Stimulated activated CD8-positive, alpha-beta memory T cell treated with anti-CD3 and anti-CD28 coated beads, Interleukin-12 subunit alpha, Interleukin-12 subunit beta, amount 100 ng/mL, for 24 hours (primary cell): ENCODE measurements at regions not wholly inside any gene's neighbourhood (a gene's known extent, or its start where the extent isn't known, plus 50 kb on each side); places are given as distances from the start of the nearest gene placed in this dataset.

Source experiments
- DNase-seq: peaks from one replicate; pipeline ENCODE4 v3.0.0-alpha.2; 2020; ENCODE audit errors: extremely low read depth

GRCh38 chr13:110097013-110097412 is 209.9 kb downstream of the COL4A1 start:
- DNase-seq: no peak

GRCh38 chr13:110092831-110093247 is 214.1 kb downstream of the COL4A1 start:
- DNase-seq: no peak

- DNase-seq: no peak
Observed at GRCh38 chr13:110089815-110090214, 217.1 kb downstream of the COL4A1 start.

GRCh38 chr13:110089100-110089499 is 217.9 kb downstream of the COL4A1 start:
- DNase-seq: no peak

GRCh38 chr13:110073982-110074381 is 233.0 kb downstream of the COL4A1 start:
- DNase-seq: no peak

- DNase-seq: no peak
Observed at GRCh38 chr13:110070511-110071120, 236.3 kb downstream of the COL4A1 start.

GRCh38 chr13:110070046-110070445 is 236.9 kb downstream of the COL4A1 start:
- no peak for DNase-seq

GRCh38 chr13:110068176-110068473 is 238.8 kb downstream of the COL4A1 start:
- no peak for DNase-seq

- no peak for DNase-seq
Observed at GRCh38 chr13:110067355-110068175, 239.4 kb downstream of the COL4A1 start.

GRCh38 chr13:110065780-110066179 is 241.2 kb downstream of the COL4A1 start:
- DNase-seq: no peak

- DNase-seq: no peak
Observed at GRCh38 chr13:110063490-110064421, 243.2 kb downstream of the COL4A1 start.

- DNase-seq: no peak
Observed at GRCh38 chr13:110062777-110063442, 244.0 kb downstream of the COL4A1 start.

GRCh38 chr13:110062077-110062776 is 244.7 kb downstream of the COL4A1 start:
- no peak for DNase-seq

GRCh38 chr13:110061270-110061669 is 245.7 kb downstream of the COL4A1 start:
- DNase-seq: no peak

GRCh38 chr13:110057052-110057451 is 249.9 kb downstream of the COL4A1 start:
- no peak for DNase-seq

GRCh38 chr13:110056640-110057039 is 250.3 kb downstream of the COL4A1 start:
- DNase-seq: no peak

- no peak for DNase-seq
Observed at GRCh38 chr13:110055089-110055488, 251.9 kb downstream of the COL4A1 start.

- no peak for DNase-seq
Observed at GRCh38 chr13:110054041-110054440, 252.9 kb downstream of the COL4A1 start.

- no peak for DNase-seq
Observed at GRCh38 chr13:110047496-110047895, 259.5 kb downstream of the COL4A1 start.

GRCh38 chr13:110046811-110047210 is 260.1 kb downstream of the COL4A1 start:
- no peak for DNase-seq

GRCh38 chr13:110045919-110046318 is 259.5 kb upstream of the IRS2 start:
- no peak for DNase-seq
